GM19240 (cell line): ENCODE measurements at regions not wholly inside any gene's neighbourhood (a gene's known extent, or its start where the extent isn't known, plus 50 kb on each side); places are given as distances from the start of the nearest gene placed in this dataset.

Experiments
- DNase-seq: peaks from one replicate; pipeline ENCODE4 v3.0.0; 2011; ENCODE audit warnings: low spot score; ENCODE audit not compliant: insufficient read length

DNA sequence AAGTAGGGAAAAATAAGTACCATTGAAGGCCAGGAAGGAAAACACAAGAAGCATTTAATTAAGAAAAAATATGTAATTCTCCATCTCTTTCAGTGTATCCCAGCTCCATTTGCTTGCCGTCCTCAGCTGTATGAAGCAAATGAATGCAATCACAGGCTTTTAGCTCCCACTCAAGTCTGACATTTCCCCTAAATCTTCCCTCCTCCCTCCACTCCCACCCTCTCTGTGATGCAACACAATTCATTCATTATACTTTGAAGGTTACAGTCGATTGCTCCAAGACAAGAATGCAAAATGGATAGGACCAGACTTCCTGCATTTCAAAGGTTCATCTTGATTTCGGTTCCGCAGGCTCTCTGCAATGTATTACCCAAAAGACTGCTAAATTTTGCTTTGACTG, 172.7 kb upstream of the SERPINE2 start:
- no peak for DNase-seq

DNA sequence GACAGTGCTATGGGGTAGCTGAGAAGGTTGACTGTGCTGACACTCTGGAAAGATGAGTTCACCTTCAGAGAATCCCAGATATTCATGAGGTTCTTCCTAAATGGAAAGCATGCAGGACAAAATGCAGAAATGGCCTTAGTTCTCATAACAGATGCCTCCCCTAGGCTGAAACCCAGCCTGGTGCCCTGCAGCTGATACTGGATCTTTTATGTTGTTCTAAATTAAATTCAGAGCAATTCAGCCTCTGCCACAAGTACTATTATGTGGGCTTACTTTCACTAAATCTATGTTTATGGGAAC, 172.0 kb upstream of the SERPINE2 start:
- DNase-seq, result no peak

DNA sequence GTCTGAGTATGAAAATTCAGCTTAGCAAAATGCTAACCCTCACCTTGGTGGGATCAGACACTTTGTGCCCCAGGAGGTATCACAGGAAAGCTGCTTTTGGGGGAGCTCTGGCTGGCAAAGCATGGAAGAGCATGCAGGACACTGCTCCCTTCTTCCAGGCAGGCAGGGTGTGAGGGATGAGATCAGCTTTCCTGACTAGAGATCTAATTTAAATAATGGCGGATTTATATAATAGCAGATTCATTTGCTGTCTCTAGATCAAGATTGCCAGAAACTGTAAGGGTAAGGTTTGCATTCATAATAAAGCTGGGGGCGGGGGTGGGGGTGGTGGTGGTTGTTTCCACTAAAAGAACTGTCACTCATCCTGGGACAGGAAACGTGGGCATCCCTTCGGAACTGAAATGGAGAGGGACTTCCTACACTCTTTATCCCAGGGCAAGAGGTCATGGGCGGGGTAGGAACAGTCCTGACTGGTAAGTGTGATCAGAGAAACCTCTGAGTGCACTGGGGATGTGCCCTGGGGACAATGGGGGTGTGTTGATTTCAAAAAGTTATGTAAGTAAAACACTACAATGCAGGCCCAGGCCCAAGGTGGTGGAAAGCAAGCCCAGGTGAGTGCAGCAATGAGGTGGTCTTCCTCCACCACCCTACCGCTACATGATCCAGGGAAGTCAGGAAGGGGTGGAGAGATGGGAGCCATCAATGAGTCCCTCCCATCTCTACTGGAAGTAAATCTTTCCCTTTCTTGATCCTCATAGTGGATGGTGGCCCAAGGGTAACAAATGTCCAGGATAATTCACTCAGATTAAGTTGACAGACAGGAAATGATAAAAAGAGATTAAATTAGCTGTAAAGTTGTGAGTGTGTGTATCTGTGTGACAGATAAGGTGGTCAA, 171.4 kb upstream of the SERPINE2 start:
- no peak for DNase-seq

DNA sequence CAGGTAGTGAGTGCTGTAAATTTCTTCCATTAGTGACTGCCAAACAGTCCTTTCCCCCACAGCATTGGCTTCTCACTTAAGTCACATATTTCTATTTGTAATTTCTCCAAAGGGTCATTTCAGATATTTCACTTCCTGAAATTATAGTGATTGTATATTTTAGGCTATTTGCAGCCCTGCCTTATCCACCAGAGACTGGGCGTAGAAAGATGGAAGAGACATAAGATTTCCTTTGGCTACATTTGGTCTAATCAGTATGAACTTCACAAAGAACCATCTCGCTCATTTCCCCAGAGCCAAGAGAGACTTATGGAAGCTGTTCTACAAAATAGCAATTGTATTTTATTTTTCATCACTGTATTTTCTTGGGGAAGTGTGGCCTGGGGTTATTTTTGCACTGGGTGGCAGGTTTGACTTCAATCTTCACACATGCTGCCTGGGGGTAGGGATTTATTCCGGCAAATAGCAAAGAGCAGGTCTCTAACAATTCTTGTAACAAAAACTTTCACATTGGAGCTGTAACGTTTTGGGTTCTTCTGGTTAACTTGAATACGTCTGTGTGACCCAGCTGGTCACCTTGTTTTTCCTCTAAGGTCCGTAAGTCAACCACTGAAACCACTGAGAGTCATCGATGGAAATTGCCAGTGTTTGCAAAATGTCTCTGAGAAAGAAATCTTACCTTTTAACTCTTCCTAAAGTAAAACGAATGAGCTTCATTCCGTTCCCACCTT, 170.6 kb upstream of the SERPINE2 start:
- no peak for DNase-seq

DNA sequence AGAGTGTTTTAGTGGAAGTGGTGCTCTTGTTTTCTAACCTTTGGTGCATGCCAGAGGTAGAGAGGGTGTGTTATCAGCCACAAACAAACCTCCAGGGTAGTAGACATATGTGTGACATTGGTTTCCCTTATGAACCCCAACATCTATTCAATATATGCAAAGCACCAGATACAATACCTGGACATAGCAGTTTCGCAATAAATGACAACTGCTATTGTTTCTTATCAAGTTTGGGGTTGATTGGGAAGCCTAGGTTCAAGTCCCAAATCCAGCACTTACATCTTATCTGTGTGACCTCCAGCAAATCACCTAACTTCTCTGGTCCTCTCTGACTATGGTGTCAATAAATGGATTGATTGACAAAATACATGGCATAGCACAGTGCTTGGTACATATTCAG, 169.4 kb upstream of the SERPINE2 start:
- DNase-seq, result no peak

- DNase-seq, result no peak
Observed at GRCh38 chr2:224208007-224208406, 168.9 kb upstream of the SERPINE2 start.

DNA sequence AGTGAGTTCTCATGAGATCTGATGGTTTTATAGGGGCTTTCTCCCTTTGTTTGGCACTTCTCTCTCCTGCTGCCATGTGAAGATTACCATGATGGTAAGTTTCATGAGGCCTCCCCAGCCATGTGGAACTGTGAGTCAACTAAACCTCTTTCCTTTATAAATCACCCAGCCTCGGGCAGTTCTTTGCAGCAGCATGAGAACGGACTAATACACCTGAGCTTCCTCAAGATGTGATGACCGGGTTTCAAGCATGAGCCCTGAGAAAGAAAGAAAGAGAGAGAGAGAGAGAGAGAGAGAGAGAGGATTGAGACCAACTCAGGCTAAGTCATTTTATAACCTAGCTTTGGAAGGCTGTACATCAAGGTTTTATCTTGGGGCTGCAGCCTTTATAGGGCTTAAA, 167.7 kb upstream of the SERPINE2 start:
- DNase-seq, result no peak

DNA sequence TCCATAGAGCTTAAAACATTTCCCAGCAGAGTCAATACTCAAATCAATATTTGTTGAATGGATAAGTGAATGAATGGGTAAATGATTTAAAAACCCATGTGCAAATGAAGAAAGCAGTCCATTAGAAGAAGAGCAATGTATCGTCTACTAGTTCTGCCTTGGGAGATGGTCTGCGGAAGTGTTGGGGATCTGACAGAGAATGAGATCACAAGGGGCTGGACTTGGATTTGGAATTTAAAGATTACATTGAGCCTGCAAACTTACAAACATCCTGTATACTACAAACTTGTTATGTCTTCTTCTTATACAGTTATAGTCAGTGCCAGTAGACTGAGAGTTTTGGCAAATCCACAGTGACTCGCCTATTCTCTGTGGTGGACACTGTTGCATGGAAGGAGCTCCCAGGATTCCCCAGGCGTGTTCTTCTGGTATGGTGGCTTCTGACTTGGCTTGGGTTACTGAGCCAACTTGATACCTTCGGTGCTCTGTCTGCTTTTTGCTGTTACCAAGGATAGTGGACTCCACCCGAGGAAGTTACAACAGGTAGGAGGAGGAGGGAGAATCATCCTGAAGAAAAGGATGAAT, 163.3 kb upstream of the SERPINE2 start:
- DNase-seq, result no peak

- DNase-seq, result no peak
Observed at GRCh38 chr2:224198436-224198835, 159.3 kb upstream of the SERPINE2 start.

DNA sequence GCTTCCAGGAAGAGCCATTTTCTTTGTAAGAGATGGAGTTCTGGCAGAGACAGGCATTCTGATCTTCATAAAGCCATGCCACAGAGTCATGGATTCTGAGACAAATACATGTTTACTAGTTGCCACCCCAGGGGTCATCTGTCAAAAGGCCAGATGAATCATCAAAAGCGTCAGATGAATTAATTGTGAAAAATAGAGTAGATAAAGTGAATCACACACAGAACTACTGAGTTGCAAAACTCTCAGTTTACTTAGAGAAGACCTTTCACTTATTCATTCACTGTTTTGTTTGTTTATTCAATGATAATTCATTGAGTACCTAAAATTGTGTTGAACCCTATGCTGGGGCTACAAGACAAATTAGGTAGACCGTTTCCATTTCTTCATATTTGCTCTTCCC, 157.7 kb upstream of the SERPINE2 start:
- no peak for DNase-seq

- no peak for DNase-seq
Observed at GRCh38 chr2:224195925-224196571, 157.0 kb upstream of the SERPINE2 start.

- no peak for DNase-seq
Observed at GRCh38 chr2:224194161-224194560, 155.1 kb upstream of the SERPINE2 start.

GRCh38 chr2:224191465-224191864, 152.4 kb upstream of the SERPINE2 start:
- DNase-seq, result no peak

- no peak for DNase-seq
Observed at GRCh38 chr2:224190936-224191270, 151.8 kb upstream of the SERPINE2 start.

DNA sequence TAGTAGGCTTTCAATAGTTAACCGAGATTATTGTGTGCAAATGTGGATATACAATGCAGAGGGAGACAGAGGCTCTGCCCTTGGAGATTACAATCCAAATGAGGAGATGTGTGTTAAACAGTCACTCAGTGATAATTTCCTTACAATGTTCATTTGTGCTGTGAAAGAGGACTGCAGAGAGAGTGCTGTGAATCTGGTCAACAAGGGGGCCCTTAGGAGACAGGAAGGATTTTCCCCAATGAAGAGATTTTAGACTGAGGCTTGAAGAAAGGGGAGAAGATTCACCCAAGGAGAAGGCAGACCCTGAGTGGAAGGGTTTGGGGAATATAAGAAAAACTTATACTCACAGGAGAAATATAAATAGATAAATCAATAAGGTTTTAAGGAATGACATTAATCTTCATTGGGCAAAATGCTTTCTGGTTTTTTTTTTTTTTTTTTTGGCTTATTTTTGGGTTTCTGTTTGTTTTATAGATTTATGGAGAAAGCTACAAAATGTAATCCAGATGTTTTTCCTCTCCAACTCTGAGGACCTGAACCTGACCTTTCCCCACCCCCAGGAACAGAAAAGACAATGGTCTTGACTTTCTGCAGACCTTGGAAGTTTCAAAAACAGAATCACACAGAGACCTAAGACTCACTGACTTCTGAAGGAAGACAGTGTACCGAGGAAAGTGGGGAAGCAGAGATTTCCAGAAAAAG, 151.3 kb upstream of the SERPINE2 start:
- DNase-seq, result no peak

DNA sequence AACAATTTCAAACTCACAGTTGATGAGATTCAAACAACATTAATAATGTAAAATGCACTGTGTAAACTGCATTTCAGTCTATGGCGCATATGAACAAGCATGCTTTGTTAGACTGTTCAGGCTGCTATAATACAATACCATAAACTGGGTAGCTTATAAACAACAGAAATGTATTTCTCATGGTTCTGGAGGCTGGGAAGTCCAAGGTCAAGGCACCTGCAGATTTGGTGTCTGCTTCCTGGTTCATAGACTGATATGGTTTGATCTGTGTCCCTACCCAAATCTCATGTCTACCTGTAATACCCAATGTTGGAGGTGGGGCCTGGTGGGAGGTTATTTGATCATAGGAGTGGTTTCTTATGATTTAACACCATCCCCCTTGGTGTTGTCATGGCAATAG, 148.1 kb upstream of the SERPINE2 start:
- no peak for DNase-seq

DNA sequence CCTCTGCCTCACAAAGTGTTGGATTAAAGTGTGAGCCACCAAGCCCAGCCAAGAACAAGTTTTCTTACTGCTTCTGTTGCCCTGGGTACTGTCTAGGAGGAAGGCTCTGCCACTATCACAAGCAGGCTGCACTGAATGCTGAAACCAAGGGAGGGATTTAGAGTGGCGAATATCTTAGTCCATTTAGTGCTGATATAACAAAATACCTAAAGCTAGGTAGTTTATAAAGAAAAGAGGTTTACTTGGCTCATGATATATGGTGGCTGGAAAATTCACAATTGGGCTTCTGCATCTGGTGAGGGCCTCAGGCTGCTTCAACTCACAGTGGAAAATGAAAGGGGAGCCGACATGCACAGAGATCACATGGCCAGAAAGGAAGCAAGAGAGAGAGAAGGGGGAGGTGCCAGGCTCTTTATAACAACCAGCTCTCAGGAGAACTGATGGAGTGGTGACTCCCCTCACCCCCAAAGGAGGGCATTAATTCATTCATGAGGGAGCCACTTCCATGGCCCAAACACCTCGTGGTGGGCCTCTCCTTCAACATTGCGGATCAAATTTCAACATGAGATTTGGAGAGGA, 146.0 kb upstream of the SERPINE2 start:
- no peak for DNase-seq

GRCh38 chr2:224183086-224183485, 144.0 kb upstream of the SERPINE2 start:
- no peak for DNase-seq

GRCh38 chr2:224182498-224182897, 143.4 kb upstream of the SERPINE2 start:
- DNase-seq, result no peak

DNA sequence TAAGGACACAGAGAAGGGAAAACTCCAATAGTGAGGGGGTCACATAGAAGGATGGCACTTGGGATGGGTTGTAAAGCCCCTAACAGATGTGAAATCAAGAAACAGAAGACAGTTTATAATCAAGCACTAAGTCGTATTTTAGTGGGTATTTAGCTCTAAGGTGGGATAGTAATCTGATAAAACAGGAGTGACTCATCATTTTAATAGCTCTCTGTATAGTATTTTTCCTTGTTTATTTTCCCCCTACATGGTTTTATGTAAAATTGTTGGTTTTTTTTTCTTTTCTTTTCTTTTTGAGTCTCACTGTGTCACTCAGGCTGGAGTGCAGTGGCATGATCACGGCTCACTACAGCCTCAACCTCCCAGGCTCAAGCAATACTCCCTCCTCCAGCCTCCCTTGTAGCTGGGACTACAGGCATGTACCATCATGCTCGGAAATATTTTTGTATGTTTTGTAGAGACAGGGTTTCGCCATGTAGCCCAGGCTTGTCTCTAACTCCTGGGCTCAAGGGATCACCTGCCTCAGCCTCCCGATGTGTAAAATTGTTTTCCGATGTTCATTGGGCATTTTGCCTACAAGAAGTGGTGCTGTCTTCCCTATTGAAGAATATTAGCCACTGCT, 142.6 kb upstream of the SERPINE2 start:
- no peak for DNase-seq

- no peak for DNase-seq
Observed at GRCh38 chr2:224180810-224181209, 141.7 kb upstream of the SERPINE2 start.
